ENCODE measurements at regions not wholly inside any gene's neighbourhood (a gene's known extent, or its start where the extent isn't known, plus 50 kb on each side); places are given as distances from the start of the nearest gene placed in this dataset.

DNA sequence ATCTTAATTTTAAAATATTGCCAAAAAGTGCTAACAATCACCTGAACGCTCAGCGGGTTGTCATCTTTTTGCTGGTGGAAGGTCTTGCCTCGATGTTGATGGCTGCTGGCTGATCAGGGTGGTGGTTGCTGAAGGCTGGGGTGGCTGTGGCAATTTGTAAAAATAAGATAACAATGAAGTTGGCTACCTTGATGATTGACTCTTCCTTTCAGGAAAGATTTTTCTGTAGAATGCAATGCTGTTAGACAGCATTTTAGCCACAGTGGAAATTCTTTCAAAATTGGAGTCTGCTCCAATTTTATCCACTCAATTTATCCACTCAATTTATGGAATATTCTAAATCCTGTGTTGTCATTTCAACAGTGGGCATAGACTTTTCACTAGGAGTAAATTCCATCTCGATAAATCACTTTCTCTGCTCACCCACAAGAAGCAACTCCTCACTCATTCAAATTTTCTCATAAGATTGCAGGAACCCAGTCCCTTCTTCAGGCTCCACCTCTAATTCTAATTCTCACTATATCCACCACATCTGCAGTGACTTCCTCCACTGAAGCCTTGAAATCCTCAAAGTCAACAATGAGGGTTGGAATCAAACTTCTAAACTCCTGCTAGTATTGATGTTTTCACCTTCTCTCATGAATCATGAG is 78.8 kb downstream of the LINC01488 start:
- no peaks in the 10 kb centered on the region for H3K27me3 ChIP-seq (ENCODE audit: control insufficient read depth, insufficient read depth, low read length)
- H3K27ac ChIP-seq (ENCODE audit: low read length): no peak overlapping the region
- whole genome bisulfite sequencing (ENCODE audit: insufficient coverage, low lambda C conversion rate): 80% methylated on average over 1 of the region's 4 CpGs
- H3K4me3 ChIP-seq (ENCODE audit: low read length): no peak overlapping the region
- no peaks in the 10 kb centered on the region for H3K4me1 ChIP-seq (ENCODE audit: control insufficient read depth, insufficient read depth, low read length)
- DNase-seq: no peak
- H3K9me3 ChIP-seq (ENCODE audit: control insufficient read depth, low read depth, low read length): peaks cover 3% of the 10 kb centered on the region
- H3K36me3 ChIP-seq (ENCODE audit: control insufficient read depth, insufficient read depth, low read length): no peaks in the 10 kb centered on the region

DNA sequence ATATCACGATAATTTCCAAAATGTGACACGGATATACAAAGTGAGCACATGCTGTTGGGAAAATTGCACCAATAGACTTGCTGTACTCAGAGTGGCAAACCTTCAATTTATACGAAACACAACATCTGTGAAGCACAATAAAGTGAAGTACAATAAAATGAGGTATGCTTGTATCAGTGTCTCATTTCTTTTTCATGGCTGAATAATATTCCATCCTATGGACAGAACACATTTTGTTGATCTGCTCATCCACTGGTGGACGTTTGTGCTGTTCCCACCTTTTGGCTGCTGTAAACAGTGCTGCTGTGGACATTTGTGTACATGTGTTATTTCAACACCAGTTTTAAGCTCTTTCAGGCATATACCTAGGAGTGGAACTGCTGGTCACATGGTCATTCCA is 78.7 kb upstream of the CCND1 start:
- no peak for DNase-seq
- Histone ChIP-seq H3K4me1 (ENCODE audit: control insufficient read depth, insufficient read depth, low read length) (no peaks in the 10 kb centered on the region), H3K27me3 (ENCODE audit: control insufficient read depth, insufficient read depth, low read length) (no peaks in the 10 kb centered on the region), H3K27ac (ENCODE audit: low read length) (no peak overlapping the region), H3K36me3 (ENCODE audit: control insufficient read depth, insufficient read depth, low read length) (no peaks in the 10 kb centered on the region), H3K9me3 (ENCODE audit: control insufficient read depth, low read depth, low read length) (no peaks in the 10 kb centered on the region), H3K4me3 (ENCODE audit: low read length) (no peak overlapping the region)
- 100% methylated on average over 2 of the region's 4 CpGs for WGBS (ENCODE audit: insufficient coverage, low lambda C conversion rate)

DNA sequence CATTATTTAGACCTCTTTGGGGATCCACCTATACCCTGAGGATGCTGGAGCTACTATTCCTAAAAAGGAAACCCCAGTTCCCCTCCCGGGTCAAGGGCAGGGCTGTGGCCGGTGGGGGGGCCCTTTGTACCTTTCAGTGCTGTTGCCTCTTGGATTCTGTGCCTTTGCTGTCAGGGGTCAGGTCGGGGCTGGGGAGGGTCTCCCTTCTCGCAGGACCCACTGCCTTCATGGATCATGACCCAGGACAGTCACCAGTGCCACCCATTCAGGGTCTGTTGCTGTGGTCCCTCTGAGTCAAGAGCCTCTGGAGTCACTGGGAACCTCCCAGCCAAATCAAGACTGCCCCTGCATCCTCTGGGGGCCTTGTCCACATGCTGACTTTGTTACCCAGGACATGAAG is 78.1 kb upstream of the CCND1 start:
- no peaks in the 10 kb centered on the region for H3K4me1 ChIP-seq (ENCODE audit: control insufficient read depth, insufficient read depth, low read length)
- H3K27me3 ChIP-seq (ENCODE audit: control insufficient read depth, insufficient read depth, low read length): no peaks in the 10 kb centered on the region
- no peak overlapping the region for H3K27ac ChIP-seq (ENCODE audit: low read length)
- H3K9me3 ChIP-seq (ENCODE audit: control insufficient read depth, low read depth, low read length): no peaks in the 10 kb centered on the region
- no peak overlapping the region for H3K4me3 ChIP-seq (ENCODE audit: low read length)
- no peaks in the 10 kb centered on the region for H3K36me3 ChIP-seq (ENCODE audit: control insufficient read depth, insufficient read depth, low read length)
- WGBS (ENCODE audit: insufficient coverage, low lambda C conversion rate): no CpG with 5 or more reads among the region's 4 CpGs
- DNase-seq: no peak

DNA sequence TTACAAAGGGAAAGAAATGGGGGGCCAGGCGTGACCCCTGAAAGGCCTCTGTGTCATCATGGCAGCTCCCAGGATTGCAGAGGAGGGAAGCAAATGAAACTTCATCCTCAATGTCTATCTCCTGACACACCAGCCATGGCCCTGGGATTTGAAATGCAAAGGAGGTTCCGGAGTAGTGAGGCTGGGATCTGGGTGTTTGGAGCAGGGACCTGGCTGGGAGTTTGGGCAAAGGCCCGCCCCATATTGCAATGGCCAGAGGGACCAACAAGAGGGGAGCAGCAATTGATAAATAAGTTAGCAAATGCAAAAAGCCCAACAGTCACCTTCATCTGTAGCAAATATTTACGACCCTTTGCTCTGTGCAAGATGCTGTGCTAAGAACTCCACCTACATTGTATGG is 77.7 kb upstream of the CCND1 start:
- no CpG with 5 or more reads among the region's 4 CpGs for WGBS (ENCODE audit: insufficient coverage, low lambda C conversion rate)
- Histone ChIP-seq H3K27ac (ENCODE audit: low read length) (no peak overlapping the region), H3K4me1 (ENCODE audit: control insufficient read depth, insufficient read depth, low read length) (no peaks in the 10 kb centered on the region), H3K4me3 (ENCODE audit: low read length) (no peak overlapping the region), H3K9me3 (ENCODE audit: control insufficient read depth, low read depth, low read length) (no peaks in the 10 kb centered on the region), H3K27me3 (ENCODE audit: control insufficient read depth, insufficient read depth, low read length) (no peaks in the 10 kb centered on the region), H3K36me3 (ENCODE audit: control insufficient read depth, insufficient read depth, low read length) (no peaks in the 10 kb centered on the region)
- DNase-seq: no peak

DNA sequence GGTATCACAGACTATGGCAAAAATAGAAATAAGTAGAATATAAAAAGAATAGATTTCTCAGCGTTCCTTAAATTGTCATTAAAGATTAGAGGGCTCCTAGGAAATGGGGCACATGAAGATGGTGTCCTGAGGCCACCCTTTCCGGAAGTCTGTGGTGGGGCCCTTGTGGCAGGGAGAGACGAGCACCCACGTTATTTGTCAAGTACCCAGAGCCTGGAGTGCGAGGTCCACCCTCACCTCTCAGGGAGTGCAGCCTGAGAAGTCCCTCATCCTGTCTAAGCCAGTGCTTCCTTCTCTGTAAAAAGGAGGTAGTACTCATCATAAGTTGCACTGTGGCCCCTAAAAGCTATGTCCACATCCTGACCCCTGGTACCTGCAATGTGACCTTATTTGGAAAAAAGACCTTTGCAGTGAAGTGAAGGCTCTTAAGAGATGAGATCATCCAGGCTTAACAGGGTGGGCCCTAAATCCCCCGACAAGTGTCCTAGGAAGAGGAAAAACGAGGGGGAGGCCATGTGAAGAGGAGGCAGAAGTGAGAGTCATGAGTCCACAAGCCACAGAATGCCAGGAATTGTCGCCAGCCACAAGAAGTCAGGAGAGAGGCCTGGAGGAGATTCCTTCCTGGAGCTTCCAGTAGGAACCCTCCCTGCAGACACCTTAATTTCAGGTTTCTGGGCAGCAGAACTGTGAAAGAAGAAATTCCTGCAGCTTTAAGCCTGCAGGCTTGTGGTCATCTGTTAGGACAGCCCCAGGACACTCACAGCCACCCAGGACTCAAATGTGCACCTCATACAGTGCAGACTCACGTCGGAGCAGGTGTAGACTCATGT is 76.8 kb upstream of the CCND1 start:
- H3K4me1 ChIP-seq (ENCODE audit: control insufficient read depth, insufficient read depth, low read length): no peaks in the 10 kb centered on the region
- no peaks in the 10 kb centered on the region for H3K27me3 ChIP-seq (ENCODE audit: control insufficient read depth, insufficient read depth, low read length)
- no peaks in the 10 kb centered on the region for H3K9me3 ChIP-seq (ENCODE audit: control insufficient read depth, low read depth, low read length)
- H3K36me3 ChIP-seq (ENCODE audit: control insufficient read depth, insufficient read depth, low read length): no peaks in the 10 kb centered on the region
- H3K4me3 ChIP-seq (ENCODE audit: low read length): no peak overlapping the region
- 87% methylated on average over 3 of the region's 10 CpGs for WGBS (ENCODE audit: insufficient coverage, low lambda C conversion rate)
- no peak overlapping the region for H3K27ac ChIP-seq (ENCODE audit: low read length)
- no peak for DNase-seq

DNA sequence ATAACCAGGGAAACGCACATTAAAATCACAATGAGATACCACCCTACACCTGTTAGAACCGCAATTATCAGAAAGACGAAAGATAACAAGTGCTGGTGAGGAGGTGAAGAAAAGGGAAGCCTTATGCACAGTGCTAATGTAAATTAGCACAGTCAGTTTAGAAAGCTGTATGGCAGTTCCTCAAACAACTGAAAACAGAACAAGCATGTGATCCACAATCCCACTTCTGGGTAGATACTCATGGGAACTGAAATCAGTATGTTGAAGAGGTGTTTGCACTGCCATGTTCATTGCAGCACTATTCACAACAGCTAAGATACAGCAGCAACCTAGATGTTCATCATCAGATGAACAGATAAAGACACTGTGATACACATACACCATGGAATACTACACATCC is 75.0 kb upstream of the CCND1 start:
- no peaks in the 10 kb centered on the region for H3K27me3 ChIP-seq (ENCODE audit: control insufficient read depth, insufficient read depth, low read length)
- H3K9me3 ChIP-seq (ENCODE audit: control insufficient read depth, low read depth, low read length): no peaks in the 10 kb centered on the region
- no peak overlapping the region for H3K27ac ChIP-seq (ENCODE audit: low read length)
- H3K36me3 ChIP-seq (ENCODE audit: control insufficient read depth, insufficient read depth, low read length): no peaks in the 10 kb centered on the region
- H3K4me3 ChIP-seq (ENCODE audit: low read length): no peak overlapping the region
- WGBS (ENCODE audit: insufficient coverage, low lambda C conversion rate): 83% methylated on average over 1 of the region's 3 CpGs
- H3K4me1 ChIP-seq (ENCODE audit: control insufficient read depth, insufficient read depth, low read length): no peaks in the 10 kb centered on the region
- no peak for DNase-seq

DNA sequence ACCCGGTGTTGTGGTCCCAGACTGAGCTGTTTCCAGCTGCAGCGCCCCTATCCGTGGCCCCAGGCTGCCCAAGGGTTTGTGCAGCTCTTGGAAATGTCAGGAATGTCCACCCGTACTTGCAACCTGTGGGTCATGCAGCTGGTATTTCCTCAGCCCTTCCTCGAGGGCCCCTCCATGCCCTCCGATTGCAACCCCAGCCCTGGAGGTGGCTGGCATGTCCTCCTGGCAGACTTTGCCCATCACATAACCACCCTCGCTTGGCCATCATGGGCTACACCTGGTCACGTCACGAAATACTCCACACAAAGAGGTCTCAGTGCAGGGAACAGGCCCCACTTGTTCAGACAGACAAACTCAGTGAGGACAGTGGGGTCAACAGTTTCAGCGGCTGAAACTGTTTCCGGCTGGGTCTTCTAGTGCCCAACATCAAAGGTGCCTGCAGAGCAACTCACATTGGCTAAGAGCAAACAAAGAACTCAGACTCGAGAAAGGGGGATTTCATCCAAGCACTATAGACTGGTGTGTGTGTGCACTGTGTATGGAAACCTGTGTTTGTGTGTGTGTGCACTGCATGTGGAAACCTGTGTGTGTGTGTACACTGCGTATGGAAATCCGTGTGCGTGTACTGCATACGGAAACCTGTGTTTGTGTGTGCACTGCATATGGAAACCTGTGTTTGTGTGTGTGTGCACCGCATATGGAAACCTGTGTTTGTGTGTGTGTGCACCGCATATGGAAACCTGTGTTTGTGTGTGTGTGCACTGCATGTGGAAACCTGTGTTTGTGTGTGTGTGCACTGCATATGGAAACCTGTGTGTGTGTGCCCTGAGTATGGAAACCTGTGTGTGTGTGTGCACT is 72.8 kb upstream of the CCND1 start:
- no peaks in the 10 kb centered on the region for H3K4me1 ChIP-seq (ENCODE audit: control insufficient read depth, insufficient read depth, low read length)
- H3K27ac ChIP-seq (ENCODE audit: low read length): no peak overlapping the region
- no peaks in the 10 kb centered on the region for H3K9me3 ChIP-seq (ENCODE audit: control insufficient read depth, low read depth, low read length)
- no peaks in the 10 kb centered on the region for H3K36me3 ChIP-seq (ENCODE audit: control insufficient read depth, insufficient read depth, low read length)
- no peak for DNase-seq
- no peaks in the 10 kb centered on the region for H3K27me3 ChIP-seq (ENCODE audit: control insufficient read depth, insufficient read depth, low read length)
- WGBS (ENCODE audit: insufficient coverage, low lambda C conversion rate): no CpG with 5 or more reads among the region's 18 CpGs
- no peak overlapping the region for H3K4me3 ChIP-seq (ENCODE audit: low read length)

DNA sequence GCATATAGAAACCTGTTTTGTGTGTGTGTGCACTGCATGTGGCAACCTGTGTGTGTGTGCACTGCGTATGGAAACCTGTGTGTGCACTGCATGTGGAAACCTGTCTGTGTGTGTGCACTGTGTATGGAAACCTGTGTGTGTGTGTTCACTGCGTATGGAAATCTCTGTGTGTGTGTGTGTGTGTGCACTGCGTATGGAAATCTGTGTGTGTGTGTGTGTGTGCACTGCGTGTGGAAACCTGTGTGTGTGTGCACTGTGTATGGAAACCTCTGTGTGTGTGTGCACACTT is 72.2 kb upstream of the CCND1 start:
- no CpG with 5 or more reads among the region's 4 CpGs for WGBS (ENCODE audit: insufficient coverage, low lambda C conversion rate)
- no peak for DNase-seq
- Histone ChIP-seq H3K27ac (ENCODE audit: low read length) (no peak overlapping the region), H3K36me3 (ENCODE audit: control insufficient read depth, insufficient read depth, low read length) (no peaks in the 10 kb centered on the region), H3K4me3 (ENCODE audit: low read length) (no peak overlapping the region), H3K27me3 (ENCODE audit: control insufficient read depth, insufficient read depth, low read length) (no peaks in the 10 kb centered on the region), H3K4me1 (ENCODE audit: control insufficient read depth, insufficient read depth, low read length) (no peaks in the 10 kb centered on the region), H3K9me3 (ENCODE audit: control insufficient read depth, low read depth, low read length) (no peaks in the 10 kb centered on the region)

DNA sequence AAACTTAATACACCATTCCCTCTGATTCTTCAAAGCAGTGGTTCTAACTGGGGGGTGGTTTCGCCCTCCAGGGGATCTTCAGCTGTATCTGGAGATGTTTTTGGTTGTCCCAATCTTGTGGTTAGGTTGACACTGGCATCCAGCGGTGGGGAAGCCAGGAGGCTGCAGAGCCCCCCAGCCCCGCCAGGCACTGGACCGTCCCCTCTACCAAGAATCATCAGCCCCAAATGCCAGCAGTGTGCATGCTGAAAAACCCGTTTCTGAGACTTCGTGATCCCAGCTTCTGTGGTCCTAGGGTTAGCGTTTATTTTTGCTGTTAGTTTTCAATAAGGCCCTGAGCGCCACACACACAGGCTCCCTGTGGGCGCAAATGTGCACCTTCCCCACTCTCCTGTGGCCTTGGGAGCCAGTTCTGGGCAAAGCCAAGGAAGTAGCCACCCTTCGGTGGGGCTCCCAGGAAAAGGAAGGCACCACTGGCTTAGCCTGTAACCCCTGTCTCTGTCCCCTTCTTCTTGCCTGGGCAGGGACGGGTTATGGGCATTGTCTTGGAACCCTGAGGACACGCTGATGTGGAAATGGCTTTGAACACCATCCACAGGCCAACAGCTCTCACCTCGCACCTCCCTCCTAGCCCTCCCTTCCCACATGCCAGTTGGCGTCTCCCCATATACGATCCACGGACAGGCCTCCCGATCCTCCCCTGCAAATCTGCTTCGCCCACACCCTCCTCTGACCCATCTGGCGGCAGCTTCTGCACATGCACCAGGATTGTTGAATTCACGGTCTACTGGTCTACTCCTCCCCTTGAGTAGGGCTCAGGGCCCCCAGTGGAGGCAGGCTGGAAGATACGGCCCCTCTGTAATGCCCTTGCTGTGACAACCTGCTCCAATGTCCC is 71.4 kb upstream of the CCND1 start:
- no peaks in the 10 kb centered on the region for H3K4me1 ChIP-seq (ENCODE audit: control insufficient read depth, insufficient read depth, low read length)
- no peaks in the 10 kb centered on the region for H3K27me3 ChIP-seq (ENCODE audit: control insufficient read depth, insufficient read depth, low read length)
- no peaks in the 10 kb centered on the region for H3K9me3 ChIP-seq (ENCODE audit: control insufficient read depth, low read depth, low read length)
- WGBS (ENCODE audit: insufficient coverage, low lambda C conversion rate): no CpG with 5 or more reads among the region's 21 CpGs
- H3K36me3 ChIP-seq (ENCODE audit: control insufficient read depth, insufficient read depth, low read length): no peaks in the 10 kb centered on the region
- H3K4me3 ChIP-seq (ENCODE audit: low read length): no peak overlapping the region
- no peak for DNase-seq
- H3K27ac ChIP-seq (ENCODE audit: low read length): no peak overlapping the region

All from large intestine (tissue), 3 donors.